DMS53 treated with DMSO at 0.1 percent for 48 hours (cell line): ENCODE measurements at regions not wholly inside any gene's neighbourhood (a gene's known extent, or its start where the extent isn't known, plus 50 kb on each side); places are given as distances from the start of the nearest gene placed in this dataset.
"Not testable (repeated sequence)": the region's sequence is repeated elsewhere in the genome, so short reads cannot be mapped to it uniquely, and the experiment has no call there.

Source experiments
- DNase-seq: peaks from one replicate; lab custom pipeline; 2025; ENCODE audit not compliant: unreplicated experiment; lab: John Stamatoyannopoulos, UW

DNA sequence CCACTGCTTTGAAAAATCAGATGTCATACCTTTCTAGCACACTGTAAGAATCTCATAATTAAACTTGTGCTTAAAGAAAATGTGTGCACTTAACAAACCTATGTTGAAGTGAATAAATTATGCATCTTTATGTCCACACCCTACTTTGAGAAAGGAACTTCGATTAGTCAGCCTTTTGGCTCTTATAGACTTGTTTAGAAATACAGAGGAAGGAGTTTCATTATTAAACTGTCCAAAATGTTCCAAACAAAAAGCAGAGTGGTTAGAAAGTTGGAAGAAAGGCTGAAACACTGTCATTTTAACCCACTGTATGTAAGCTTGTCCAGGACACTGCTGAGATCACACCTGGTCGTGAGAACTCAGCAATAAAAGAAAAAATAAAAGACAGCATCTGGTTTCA is 863.2 kb upstream of the CHORDC1 start:
- DNase-seq: no peak

DNA sequence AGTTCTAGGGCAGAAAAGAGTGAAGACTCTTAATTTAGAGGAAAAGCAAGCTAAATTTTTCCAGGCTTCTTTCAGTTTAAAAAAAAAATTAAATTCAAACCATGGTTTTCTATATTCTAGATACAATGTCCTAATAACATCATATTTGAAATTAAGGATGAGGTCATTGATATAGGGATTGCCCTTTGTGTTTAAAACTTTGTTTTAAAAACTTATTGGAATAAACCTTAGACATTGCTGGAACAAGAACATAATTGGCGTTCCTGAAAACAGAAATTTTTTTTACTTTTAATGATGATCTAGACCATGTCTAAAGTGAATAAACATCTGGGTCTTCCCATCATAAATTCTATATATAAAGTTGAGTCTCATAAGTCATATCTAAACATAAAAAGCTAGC is 859.4 kb upstream of the CHORDC1 start:
- DNase-seq: no peak

DNA sequence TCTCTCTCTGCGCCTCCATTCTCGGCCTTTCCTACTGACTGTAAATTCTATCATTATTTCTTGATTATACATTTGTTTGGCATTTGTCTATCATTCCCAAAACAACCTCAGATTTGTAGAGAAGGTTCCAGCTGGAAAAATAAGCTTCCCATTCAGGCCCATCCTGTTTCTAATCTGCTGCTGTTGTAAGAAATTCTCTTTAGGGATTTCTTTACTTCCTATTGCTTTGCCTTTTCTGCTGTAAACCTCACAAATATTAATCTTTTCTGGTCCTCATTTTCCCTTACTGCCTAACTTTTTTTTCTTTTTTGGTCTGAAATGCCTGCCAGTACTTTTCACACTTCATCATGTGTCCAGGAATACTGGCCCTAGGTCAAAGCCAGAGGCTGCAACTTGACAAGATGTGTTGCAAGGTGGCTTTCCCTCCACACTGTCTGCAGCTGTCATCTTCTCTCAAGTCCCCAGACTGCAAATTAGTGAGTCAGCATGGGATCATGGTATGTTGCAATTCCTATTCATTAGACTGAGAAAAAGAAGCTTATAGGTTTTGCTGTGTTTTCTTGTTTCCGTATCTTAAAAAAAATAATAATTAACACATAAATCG is 858.7 kb upstream of the CHORDC1 start:
- DNase-seq: no peak

DNA sequence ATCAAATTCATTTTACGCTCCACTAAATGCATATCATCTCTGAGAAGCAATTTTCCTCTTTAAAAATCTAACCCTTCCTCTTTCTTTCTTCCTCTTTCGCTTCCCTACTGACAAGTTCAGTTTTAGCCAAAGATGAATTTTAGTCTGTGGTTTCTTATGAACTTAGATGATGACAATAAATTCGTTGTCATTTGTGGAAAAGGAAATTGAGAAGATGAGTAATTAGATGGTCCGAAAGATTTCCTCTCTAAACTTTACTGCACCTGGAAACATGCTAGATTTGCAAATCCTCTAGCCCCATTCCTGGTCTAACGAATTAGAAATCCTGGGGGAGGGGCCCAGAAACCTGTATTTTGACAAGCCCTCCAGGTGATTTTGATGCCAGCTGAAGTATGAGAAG is 855.4 kb upstream of the CHORDC1 start:
- no peak for DNase-seq

DNA sequence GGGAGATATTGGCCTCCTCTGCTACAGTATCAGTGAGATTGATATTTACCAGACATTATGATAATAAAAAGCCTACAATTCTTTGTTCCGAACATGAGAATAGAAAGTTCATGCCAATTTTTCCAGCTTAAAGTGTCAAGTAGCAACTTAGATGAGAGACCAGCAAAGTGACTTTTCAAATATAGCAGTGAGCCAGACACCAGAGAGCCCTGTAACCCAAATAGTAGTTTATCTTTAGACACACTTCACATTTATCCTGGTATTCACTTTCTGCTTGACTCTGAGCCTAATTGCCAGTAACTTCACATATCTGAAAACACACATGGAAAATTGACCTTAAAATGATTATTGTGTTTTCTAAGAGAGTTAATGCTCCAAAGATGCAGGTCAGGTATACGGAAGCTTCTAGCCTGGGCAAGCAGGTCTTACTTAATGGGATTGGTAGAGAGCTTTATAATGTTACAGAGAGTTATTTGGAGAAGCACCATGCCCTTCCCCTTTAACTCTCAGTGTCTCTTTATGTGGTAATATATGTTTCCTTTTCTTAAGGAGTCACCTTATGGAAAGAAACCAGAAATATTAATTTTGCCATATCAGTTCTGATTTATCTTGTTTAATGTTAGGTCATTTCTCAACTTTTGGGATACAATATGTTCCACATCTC is 852.3 kb upstream of the CHORDC1 start:
- no peak for DNase-seq

DNA sequence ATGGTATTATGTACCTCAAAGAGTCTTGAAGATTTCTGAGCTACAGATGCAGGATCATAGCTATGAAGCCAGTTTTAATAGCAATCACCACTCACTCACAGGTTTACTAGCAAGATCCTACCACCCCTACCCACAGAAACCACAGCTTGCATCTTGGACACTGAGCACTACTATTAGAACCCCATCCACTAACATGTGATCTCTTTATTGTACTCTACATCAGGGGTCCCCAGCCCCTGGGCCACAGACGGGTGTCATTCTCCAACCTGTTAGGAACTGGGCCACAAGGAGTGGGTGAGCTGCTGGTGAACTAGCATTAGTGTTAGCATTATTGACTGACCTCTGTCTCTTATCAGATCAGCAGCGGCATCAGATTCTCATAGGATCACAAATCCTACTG is 844.8 kb upstream of the CHORDC1 start:
- DNase-seq: no peak

DNA sequence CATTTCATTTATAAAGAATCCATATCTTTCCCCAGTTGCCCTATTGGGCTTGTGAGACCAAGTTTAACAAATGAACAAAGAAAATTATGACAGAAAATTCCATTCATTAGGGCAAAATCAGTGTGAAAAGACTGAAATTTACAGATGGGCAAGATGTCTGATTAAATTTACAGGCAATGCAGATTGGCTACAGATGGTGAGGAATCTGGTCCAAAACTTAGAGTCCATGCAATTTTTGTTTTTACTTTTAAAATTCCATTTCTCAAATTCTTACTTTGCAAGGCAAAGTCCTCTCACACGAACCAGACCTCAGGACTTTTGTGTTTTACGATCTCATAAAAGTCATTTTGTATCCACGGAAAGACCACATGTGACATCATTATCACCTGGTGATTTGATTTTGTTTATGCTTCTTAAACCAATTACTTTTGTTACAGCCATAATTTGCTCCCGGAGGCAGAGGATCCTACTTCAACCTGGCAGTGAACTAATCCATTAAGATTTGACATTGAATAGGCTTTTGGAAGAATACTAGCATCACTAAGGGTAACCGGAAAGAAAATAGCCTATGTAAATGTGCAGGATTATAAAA is 843.7 kb upstream of the CHORDC1 start:
- no peak for DNase-seq

DNA sequence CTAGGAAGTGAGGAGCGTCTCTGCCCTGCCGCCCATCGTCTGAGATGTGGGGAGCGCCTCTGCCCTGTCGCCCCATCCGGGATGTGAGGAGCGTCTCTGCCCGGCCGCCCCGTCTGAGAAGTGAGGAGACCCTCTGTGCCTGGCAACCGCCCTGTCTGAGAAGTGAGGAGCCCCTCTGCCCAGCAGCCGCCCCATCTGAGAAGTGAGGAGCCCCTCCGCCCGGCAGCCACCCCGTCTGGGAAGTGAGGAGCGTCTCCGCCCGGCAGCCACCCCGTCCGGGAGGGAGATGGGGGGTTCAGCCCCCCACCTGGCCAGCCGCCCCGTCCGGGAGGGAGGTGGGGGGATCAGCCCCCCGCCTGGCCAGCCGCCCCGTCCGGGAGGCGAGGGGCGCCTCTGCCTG is 840.5 kb upstream of the CHORDC1 start:
- not testable (repeated sequence) for DNase-seq

DNA sequence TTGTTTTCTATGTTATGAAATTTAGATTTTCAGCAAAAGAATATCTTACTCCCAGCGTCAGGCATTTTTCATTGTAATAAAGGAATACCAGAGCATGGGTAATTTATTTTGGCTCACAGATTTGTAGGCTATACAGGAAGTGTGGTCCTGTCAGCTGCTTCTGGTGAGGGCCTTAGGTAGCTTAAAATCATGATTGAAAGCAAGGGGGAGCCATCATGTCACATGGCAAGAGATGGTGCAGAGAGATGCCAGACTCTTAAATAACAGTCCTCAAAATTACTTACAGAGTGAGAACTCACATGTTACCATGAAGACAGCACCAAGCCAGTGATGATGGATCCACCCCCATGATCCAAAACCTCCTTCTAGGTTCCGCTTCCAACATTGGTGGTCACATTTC is 825.0 kb upstream of the CHORDC1 start:
- no peak for DNase-seq

DNA sequence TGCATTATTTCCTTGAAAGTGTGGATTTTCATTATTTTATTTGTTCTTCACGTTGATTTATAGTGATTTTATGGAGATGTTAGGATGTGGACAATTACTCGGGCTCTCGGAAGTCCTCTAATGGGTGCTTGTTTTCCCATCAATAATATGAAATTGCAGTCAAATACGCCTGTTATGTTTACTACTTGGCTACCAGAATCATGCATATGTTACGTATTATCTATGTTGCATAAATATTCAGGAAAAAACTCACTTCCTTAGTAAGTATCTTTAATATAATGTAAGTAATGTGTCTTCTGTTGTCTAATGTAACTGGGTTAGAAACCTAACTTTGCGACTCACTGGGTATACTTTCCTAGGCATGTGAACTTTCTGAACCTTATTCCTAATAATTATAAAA is 823.4 kb upstream of the CHORDC1 start:
- DNase-seq: no peak

DNA sequence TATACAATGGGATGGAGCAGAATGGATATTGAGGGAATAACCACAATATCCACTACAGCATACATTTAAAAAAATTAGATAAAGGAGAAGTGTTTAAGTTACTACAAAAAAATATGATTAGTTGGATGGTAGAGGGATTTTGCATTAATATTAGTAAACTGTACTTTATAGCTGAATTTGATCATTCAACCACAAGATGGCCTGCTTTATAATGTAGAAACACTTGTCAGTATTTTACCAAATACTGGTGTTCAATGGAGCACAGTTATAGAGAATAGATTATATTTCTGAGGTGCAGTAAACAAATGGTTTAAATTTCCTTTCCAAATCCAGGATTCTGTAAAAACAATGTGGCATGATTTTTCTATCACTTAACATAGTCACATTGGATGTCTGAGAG is 818.8 kb upstream of the CHORDC1 start:
- no peak for DNase-seq

DNA sequence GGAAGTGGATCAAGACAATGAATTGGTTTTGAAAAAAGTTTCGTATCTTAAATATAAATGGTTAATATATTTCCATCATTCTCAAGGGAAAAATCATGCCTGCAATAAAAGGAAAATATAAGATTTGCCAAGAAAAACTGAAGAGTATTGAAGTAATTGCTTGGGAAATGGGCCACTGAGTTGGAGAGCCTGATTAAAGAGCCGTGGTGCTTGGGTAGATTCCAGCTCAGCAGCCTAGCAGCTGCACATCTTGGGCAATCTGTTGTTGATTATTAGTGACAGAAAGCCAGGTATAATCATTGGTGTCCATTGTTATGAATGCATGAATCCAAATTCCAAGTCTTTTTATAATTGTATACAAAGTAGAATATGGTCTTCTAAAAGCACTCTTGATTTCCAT is 800.9 kb upstream of the CHORDC1 start:
- no peak for DNase-seq

DNA sequence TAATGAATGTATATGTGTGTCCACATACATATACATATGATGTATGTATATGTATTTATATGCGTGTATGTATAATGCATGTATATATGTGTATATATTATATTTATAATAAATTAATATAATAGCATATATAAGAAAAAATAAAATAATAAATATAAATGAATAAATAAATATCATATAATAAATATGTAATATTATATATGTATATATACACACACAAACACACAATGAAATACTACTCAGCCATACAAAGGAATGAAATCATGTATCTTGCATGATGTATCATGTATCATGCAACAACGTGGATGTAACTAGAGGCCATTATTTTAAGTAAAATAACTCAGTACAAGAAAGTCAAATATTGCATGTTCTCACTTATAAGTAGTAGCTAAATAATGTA is 788.7 kb upstream of the CHORDC1 start:
- DNase-seq: no peak

DNA sequence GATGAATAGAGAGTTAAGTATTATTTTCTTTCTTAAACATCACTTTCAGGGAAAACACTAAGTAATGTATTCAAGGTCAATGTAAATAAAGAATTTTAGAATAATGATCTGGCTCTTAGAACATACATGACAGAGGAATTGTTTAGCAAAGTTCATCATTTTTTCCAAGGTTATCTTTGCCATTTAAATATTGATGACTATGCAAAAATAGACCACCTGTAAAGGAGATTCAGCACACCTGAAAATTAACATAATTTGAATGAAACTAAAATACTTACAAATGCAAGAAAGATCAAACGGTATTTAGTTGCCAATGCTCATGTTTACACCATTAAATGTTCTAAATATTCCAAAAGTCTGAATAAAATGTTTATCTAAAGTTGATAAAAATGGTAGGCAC is 782.6 kb upstream of the CHORDC1 start:
- DNase-seq: no peak

DNA sequence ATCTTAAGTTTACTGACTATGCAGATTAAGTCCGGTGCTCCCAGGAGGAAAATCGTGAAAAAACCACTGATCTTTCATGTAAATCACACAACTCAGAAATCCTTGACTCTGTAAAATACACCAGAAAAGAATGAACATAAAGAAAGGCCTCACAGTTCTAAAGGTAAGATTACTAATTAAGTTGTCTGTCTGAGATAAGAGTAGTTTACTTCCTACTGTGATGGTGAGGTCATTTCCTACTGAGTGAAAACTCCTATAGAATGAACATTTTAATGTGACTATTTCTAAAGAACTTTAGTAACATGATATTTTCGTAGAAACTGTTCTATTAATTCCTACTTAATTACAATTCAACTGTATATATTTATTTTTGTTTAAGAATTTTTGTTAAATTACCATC is 774.4 kb upstream of the CHORDC1 start:
- DNase-seq: no peak

DNA sequence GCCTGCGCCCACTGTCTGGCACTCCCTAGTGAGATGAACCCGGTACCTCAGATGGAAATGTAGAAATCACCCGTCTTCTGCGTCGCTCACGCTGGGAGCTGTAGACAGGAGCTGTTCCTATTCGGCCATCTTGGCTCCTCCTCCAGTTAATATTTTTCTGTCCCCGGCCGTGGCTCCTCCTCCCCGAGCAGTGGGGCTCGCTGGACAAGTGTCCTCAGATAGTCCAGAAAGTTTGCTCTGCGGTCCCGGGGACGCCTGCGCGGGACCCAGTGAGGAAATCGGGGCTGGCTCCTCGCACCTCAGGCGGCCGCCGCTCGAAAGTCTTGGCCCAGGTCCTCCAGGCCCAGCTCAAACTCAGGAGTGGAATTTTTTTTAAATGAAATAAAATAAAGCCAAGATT is 749.3 kb upstream of the CHORDC1 start:
- not testable (repeated sequence) for DNase-seq

DNA sequence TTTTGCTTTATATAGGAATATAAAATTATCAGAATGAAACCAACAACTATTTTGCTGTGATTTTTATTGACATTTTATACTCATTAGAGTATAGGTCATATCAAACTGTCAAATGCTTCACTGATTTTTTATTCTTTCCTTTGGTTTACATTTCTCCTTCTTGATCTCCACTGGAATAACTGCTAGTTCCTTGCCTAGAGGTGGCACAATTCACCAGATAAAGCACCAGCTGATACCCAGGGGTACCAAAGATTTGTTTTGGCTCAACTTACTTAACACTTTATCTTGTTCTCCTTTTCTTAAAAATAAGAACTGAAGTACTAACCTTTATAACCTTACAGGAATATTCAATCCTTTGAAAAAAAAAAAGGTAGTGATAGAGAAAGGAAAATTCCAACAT is 725.1 kb upstream of the CHORDC1 start:
- DNase-seq: no peak

DNA sequence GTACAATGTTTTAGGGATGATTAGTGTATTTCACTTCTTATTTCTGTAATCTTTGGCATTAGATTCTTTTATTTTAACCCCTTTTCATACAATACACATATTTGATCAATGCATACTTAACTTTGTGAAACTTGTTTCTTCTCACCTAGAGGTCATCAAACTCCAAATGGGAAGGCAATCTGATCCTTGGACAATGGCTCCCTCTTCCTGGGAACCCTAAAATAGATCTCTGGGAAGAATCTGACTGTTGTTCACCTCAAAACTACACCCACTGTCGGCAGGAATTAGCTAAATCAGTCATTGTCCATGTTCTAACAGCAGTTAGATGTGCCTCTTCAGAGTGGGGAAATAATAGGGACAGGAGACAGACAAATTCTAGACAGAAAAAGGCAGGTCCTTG is 707.4 kb upstream of the CHORDC1 start:
- no peak for DNase-seq

DNA sequence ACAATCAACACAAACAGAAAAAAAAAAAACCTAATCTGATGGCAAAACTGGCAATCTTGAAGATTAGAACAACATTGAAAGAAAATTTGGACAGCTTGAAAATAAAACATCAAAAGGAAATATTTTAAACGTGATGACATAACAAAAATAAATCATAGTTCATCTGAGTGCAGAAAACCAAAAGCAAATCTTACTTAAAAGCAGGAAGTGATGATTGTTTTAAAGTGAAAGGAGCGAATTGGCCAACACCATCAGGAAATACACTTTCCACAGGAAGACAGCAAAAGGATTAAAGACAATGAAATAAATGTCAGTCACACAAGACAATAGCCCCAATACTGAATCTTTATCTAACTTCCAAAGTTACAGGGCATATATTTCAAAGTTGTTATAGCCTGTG is 696.5 kb upstream of the CHORDC1 start:
- no peak for DNase-seq

DNA sequence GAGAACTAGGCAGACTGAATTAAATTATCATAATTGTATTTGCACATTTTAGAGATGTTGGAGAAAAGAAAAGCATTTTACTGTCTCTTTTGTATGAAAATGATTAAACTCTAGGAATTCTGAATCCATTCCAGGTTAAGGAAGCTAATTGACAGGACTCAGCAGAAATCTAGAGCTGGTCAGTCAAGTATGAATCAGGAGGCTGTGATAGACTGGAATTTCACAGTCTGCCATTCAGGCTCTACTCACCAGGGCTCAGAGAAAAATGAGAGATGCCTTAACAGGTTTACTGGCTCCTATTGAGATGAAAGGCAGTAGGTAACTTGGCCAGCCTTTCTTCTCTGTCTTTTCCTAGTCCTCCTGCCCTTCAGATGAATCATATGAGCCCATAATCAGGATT is 693.9 kb upstream of the CHORDC1 start:
- DNase-seq: no peak

DNA sequence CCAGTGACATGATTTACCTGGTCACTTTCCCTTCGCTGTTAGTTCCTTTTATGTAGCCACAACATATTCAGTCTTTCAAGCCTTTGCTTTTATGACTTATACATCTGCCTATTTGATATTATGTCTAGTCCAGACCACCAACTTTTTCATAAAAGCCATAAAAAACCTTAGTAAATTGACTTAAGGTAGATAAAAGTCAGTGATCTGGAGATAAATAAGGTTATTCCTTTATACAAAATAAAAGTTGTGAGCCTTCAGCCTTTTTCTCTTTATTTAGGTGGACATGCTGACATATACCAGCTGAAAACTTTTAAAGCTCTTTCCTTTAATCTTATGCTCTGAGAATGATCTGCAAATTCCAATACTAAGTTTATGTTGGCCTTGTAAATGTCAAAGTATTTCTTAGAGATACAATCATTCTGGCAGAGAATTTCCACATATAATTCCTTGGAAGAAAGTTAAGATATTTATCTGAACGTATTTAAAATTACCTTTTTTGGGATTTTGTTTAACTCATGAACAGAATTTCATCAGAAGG is 690.4 kb upstream of the CHORDC1 start:
- no peak for DNase-seq

DNA sequence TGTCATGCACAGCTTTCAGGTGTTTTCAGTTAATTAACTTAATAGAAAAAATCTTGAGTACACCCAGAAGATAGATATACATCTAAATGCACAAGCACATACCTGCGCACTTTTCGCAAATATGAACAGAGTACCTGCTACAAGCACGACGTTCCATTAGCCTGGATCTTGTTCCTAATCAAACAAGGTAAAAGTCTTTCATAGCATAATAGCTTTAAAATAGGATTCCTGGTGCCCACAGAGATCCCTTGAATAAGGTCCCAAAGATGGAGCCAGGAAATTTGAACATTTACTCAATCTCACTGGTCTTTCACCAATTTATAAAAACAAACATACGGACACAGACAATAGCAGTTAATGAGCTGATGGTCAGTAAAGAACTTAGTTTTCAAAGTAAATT is 689.8 kb upstream of the CHORDC1 start:
- no peak for DNase-seq

DNA sequence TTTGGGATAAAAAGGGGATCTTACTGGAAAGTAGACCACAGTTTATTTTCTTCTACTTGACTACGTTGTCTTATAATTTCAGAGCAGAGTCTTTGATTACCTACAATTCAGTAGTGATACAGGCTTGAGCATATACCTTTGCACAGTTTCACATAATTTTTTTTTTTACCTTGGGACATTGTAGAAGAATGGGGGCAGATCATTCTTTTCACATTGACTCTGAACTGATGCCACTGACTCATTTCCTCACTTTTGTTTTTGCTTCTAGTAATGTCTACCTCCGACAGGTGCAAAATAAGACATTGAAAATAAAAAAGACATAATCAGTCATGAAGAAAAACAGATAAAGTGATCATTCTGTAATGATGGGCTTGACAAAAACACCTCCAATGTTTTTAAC is 688.3 kb upstream of the CHORDC1 start:
- DNase-seq: no peak
